ENCODE measurements at regions not wholly inside any gene's neighbourhood (a gene's known extent, or its start where the extent isn't known, plus 50 kb on each side); places are given as distances from the start of the nearest gene placed in this dataset.

DNA sequence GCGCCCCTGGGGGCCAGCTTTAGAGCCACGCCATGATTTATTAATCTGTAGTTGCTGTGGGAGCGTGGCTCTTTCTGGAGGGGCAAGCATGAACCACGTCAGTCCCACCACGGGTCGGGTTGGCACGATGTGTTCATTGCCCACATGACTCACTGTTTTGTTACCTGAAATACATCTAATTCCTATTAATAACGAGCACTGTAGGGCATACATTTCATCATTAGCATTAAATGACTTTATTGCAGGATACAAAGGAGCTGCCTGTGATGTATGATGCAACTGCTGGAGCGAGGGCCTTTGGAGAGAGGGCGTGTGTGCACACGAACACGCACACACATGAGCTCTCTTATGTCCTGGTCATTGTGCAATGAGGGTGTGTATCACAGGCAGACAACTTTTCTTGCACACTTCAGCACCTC, 127.0 kb downstream of the INHBB start:
- Histone ChIP-seq H3K4me3 (no peak overlapping the region), H3K27ac (peak overlapping the region; percentile 56 to 84 (median 72)), H3K36me3 (no peaks in the 10 kb centered on the region), H3K9me3 (peaks cover 0 to 8% (median 5%) of the 10 kb centered on the region in 3 donors), H3K4me1 (peaks cover 0 to 58% (median 27%) of the 10 kb centered on the region in 3 donors), H3K27me3 (peaks cover 0 to 66% (median 0%) of the 10 kb centered on the region in 4 donors)
- no peak for DNase-seq
- intact Hi-C loops (cut with DNase I) = no loop called here
- TF ChIP-seq POLR2A (IDR thresholded peaks at IDR 0.05) = no peak
- TF ChIP-seq, protein P1, sequence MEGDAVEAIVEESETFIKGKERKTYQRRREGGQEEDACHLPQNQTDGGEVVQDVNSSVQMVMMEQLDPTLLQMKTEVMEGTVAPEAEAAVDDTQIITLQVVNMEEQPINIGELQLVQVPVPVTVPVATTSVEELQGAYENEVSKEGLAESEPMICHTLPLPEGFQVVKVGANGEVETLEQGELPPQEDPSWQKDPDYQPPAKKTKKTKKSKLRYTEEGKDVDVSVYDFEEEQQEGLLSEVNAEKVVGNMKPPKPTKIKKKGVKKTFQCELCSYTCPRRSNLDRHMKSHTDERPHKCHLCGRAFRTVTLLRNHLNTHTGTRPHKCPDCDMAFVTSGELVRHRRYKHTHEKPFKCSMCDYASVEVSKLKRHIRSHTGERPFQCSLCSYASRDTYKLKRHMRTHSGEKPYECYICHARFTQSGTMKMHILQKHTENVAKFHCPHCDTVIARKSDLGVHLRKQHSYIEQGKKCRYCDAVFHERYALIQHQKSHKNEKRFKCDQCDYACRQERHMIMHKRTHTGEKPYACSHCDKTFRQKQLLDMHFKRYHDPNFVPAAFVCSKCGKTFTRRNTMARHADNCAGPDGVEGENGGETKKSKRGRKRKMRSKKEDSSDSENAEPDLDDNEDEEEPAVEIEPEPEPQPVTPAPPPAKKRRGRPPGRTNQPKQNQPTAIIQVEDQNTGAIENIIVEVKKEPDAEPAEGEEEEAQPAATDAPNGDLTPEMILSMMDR (IDR thresholded peaks at IDR 0.05) = peak in 1 of 6 experiments; percentile 10
- WGBS, 2 donors = 40 to 42% methylated on average over 12 of the region's 12 CpGs

DNA sequence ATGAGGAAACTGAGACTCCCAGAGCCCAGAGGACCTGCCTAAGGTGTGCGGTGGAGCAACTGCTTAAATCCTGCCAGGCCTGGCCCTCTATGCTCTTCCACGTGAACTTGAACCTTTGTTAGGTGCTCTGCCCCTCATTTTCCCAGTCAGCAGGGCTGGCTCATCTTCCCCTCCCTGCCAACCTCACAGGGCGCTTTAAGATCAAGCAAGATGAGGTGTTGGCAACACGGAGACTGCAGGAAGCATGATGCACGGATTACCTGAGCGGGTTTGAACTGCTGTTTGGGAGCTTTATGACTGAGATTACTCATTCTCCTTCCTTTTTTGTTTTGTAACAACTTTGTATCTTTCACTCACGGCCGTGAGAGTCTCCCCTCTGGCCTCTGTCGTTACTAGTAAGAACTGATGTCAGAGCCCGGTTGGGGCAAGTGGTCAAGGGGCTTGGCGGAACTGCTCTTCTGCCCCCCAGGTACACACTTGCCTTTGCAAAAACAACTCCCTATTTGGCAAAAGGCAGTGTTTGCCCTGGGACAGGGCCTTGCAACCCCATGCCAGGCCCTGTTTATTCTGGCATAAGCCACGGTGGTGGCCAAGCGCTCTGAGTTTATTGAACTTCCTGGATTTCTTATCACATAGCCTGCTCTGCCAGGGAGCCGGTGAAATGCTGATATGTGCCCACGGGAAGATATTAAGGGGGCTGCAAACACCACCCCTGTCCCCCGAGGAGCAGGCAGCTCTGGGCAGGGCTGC, 127.8 kb downstream of the INHBB start:
- DNase-seq = no peak

DNA sequence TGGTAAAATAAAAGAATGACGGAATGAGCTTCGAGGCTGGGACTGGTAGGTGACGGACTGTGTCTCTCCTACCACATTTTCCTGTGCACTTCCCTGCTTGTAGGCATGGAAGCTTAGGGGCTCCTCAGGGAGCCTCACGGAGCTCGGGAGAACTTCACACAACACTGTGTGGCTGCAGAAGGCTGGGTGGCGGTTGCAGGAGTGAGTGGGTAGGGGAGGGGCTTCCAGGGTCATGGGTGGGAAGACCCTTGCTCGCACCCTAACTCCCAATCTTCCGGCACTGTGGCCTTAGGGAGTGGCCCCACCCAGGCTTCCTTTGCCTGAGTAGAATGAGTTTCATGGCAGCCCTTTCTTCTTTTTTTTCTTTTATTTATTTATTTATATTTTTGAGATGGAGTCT, 128.6 kb downstream of the INHBB start:
- Histone ChIP-seq H3K4me3 (no peak overlapping the region), H3K36me3 (no peaks in the 10 kb centered on the region), H3K4me1 (peaks cover 0 to 43% (median 24%) of the 10 kb centered on the region in 3 donors), H3K27ac (peak overlapping the region; percentile 56 to 84 (median 72)), H3K27me3 (peaks cover 0 to 63% (median 0%) of the 10 kb centered on the region in 4 donors), H3K9me3 (peaks cover 0 to 8% (median 5%) of the 10 kb centered on the region in 3 donors)
- WGBS, 2 donors = 79 to 84% methylated on average over 6 of the region's 8 CpGs
- TF ChIP-seq POLR2A (IDR thresholded peaks at IDR 0.05) = no peak
- TF ChIP-seq, protein P1 (IDR thresholded peaks at IDR 0.05) = no peak
- DNase-seq = no peak
- intact Hi-C loops (cut with DNase I) = no loop called here

More for the DNA sequence above, 127.8 kb downstream of the INHBB start:
- intact Hi-C loops (cut with DNase I) = no loop called here
- no peak for TF ChIP-seq POLR2A (IDR thresholded peaks at IDR 0.05)
- TF ChIP-seq, protein P1 (IDR thresholded peaks at IDR 0.05) = no peak
- peaks cover 0 to 51% (median 27%) of the 10 kb centered on the region in 3 donors for H3K4me1 ChIP-seq
- H3K27me3 ChIP-seq = peaks cover 0 to 63% (median 0%) of the 10 kb centered on the region in 4 donors
- no peak overlapping the region for H3K4me3 ChIP-seq
- peaks cover 0 to 8% (median 5%) of the 10 kb centered on the region in 3 donors for H3K9me3 ChIP-seq
- peak overlapping the region; percentile 56 to 84 (median 72) for H3K27ac ChIP-seq
- no peaks in the 10 kb centered on the region for H3K36me3 ChIP-seq
- 34 to 37% methylated on average over 12 to 13 of the region's 16 CpGs for WGBS, 2 donors

DNA sequence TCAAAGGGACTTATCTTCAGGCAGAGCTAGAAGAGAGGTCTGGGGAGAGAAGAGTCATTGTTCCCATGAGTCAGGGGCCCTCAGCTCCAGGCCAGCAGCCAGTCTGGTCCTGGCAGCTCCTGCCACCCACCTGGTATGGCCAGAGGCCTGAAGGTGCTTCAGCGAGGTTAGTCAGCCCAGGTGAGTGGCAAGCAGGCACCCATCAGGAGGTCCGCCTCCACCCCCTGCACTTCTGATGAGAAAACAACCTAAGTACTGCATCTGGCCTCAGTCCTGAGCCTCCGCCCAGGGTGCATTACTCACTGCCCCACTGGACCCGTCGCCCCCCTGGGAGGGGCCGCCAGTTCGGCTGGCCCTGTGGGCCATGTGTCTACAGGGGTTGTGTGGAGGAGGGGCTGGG, 130.2 kb downstream of the INHBB start:
- DNase-seq = no peak
- intact Hi-C loops (cut with DNase I) = no loop called here
- no peak for TF ChIP-seq POLR2A (IDR thresholded peaks at IDR 0.05)
- TF ChIP-seq, protein P1 (IDR thresholded peaks at IDR 0.05) = no peak
- H3K36me3 ChIP-seq = no peaks in the 10 kb centered on the region
- H3K9me3 ChIP-seq = peaks cover 0 to 8% (median 5%) of the 10 kb centered on the region in 3 donors
- WGBS, 2 donors = 40% methylated on average over 4 of the region's 7 CpGs; no CpG with 5 or more reads in 1 of the 2 donors
- H3K4me3 ChIP-seq = no peak overlapping the region
- H3K27me3 ChIP-seq = peaks cover 0 to 55% (median 0%) of the 10 kb centered on the region in 4 donors
- no peak overlapping the region for H3K27ac ChIP-seq
- peaks cover 0 to 27% (median 8%) of the 10 kb centered on the region in 3 donors for H3K4me1 ChIP-seq

DNA sequence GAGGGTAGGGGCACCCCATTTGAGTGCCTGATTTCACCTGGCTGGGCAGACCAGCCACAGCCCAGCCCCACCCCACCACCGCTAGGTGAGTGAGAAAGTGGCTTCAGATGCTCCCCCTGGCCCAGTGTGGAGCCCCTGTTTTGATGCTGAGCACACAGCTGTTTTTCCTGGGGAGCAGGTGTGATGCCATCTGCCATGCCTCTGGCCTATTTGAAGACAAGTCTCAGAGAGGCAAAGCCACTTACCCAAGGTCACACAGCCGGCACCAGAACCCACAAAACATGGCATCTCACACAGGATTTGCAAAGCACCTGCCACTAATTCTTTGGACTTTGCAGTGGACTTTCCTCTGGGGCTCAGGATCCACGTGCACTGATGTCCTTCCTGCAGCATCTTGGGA, 131.3 kb downstream of the INHBB start:
- H3K27me3 ChIP-seq = peaks cover 0 to 54% (median 0%) of the 10 kb centered on the region in 4 donors
- no peak overlapping the region for H3K4me3 ChIP-seq
- TF ChIP-seq POLR2A (IDR thresholded peaks at IDR 0.05) = no peak
- TF ChIP-seq, protein P1 (IDR thresholded peaks at IDR 0.05) = no peak
- intact Hi-C loops (cut with DNase I) = no loop called here
- peaks cover 0 to 3% (median under 1%) of the 10 kb centered on the region in 3 donors for H3K9me3 ChIP-seq
- H3K27ac ChIP-seq = no peak overlapping the region
- peaks cover 0 to 25% (median 7%) of the 10 kb centered on the region in 3 donors for H3K4me1 ChIP-seq
- DNase-seq = no peak
- WGBS, 2 donors = 73 to 85% methylated on average over 2 to 3 of the region's 3 CpGs
- H3K36me3 ChIP-seq = no peaks in the 10 kb centered on the region

All from esophagus squamous epithelium (tissue), 5 donors.